ENCODE measurements at regions not wholly inside any gene's neighbourhood (a gene's known extent, or its start where the extent isn't known, plus 50 kb on each side); places are given as distances from the start of the nearest gene placed in this dataset.
"Not testable (repeated sequence)": the region's sequence is repeated elsewhere in the genome, so short reads cannot be mapped to it uniquely, and the experiment has no call there.

DNA sequence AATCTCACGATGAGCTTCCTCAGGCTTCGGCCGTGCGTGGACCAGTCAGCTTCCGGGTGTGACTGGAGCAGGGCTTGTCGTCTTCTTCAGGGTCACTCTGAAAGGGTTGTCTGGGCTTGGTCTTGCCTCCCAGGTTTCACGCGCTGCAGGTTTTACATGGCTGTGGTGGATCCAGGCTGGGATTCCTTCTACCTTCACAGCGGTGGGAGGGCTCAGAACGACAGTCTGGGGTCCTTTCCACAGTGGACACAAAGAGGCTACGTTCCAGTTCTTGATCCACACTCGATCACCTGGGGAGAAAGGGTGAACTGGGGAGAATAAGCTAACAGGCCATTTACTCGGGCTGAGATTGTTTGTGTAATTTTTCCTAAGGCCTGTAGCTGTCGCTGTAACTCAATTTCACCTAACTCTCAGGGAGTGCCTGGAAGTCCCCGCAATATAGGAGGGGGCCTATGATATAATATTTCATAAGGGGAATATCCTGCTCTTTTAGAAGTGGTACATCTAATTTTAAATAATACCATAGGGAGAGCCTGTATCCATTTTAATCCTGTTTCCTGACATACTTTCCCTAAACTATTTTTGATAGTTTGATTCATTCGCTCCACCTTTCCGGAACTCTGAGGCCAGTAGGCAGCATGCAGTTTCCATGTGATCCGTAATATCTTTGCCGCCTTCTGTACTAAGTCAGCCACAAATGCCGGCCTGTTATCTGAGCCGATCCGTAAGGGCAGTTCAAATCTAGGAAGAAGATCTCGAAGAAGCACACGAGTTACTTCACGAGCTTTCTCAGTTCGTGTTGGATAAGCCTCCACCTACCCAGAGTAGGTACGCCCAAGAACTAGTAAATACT lies 97.4 kb upstream of the ZNF195 start:
- TF ChIP-seq EZH2 (IDR thresholded peaks at IDR 0.05; ENCODE audit: insufficient read depth, poor library complexity, severe bottlenecking); EZH2phosphoT487 (IDR thresholded peaks at IDR 0.05; ENCODE audit: insufficient read depth, low read depth): not testable (repeated sequence)

All from GM23248 (cell line).